ENCODE measurements at regions not wholly inside any gene's neighbourhood (a gene's known extent, or its start where the extent isn't known, plus 50 kb on each side); places are given as distances from the start of the nearest gene placed in this dataset.

- no peak for TF ChIP-seq CTCF (IDR thresholded peaks at IDR 0.05)
- TF ChIP-seq POLR2AphosphoS5 (IDR thresholded peaks at IDR 0.05; ENCODE audit: low read depth, low read length) = no peak
- TF ChIP-seq TCF7L2 (IDR thresholded peaks at IDR 0.05; ENCODE audit: low read depth, low read length) = no peak
Measured at GRCh38 chr20:60177080-60177479, 218.9 kb downstream of the CDH26 start.

Measured in Panc1 (cell line).